GM06990 (cell line): ENCODE measurements at regions not wholly inside any gene's neighbourhood (a gene's known extent, or its start where the extent isn't known, plus 50 kb on each side); places are given as distances from the start of the nearest gene placed in this dataset.

Source experiments
- DNase-seq: peaks from one replicate; pipeline ENCODE4 v3.0.0-alpha.2; 2011; ENCODE audit not compliant: insufficient read length; ENCODE audit errors: extremely low read depth
- H3K27me3 ChIP-seq: replicated peaks from 2 replicates; pipeline ENCODE4 v1.6.0; 2011; ENCODE audit warnings: low read length; ENCODE audit not compliant: control insufficient read depth, insufficient read depth
- H3K36me3 ChIP-seq: 2 replicates; pipeline ENCODE4 v1.5.1; 2011; ENCODE audit warnings: low read length; ENCODE audit not compliant: control insufficient read depth, insufficient read depth
- H3K4me3 ChIP-seq: replicated peaks from 2 replicates; pipeline ENCODE4 v1.5.1; 2011; ENCODE audit warnings: low read depth, mild to moderate bottlenecking, control low read depth, low read length
- TF ChIP-seq, protein P1 (sequence below): IDR thresholded peaks from 2 replicates; pipeline ENCODE4 v1.5.1; 2011; ENCODE audit warnings: low read length, control low read depth, mild to moderate bottlenecking, inconsistent platforms; ENCODE audit not compliant: insufficient read depth, poor library complexity, severe bottlenecking

- TF ChIP-seq, protein P1, sequence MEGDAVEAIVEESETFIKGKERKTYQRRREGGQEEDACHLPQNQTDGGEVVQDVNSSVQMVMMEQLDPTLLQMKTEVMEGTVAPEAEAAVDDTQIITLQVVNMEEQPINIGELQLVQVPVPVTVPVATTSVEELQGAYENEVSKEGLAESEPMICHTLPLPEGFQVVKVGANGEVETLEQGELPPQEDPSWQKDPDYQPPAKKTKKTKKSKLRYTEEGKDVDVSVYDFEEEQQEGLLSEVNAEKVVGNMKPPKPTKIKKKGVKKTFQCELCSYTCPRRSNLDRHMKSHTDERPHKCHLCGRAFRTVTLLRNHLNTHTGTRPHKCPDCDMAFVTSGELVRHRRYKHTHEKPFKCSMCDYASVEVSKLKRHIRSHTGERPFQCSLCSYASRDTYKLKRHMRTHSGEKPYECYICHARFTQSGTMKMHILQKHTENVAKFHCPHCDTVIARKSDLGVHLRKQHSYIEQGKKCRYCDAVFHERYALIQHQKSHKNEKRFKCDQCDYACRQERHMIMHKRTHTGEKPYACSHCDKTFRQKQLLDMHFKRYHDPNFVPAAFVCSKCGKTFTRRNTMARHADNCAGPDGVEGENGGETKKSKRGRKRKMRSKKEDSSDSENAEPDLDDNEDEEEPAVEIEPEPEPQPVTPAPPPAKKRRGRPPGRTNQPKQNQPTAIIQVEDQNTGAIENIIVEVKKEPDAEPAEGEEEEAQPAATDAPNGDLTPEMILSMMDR = no peak
- no peak for DNase-seq
- no peaks in the 10 kb centered on the region for H3K27me3 ChIP-seq
- H3K36me3 ChIP-seq = no peaks in the 10 kb centered on the region
- H3K4me3 ChIP-seq = no peak overlapping the region
Observed at GRCh38 chr5:87105577-87105976, 162.1 kb upstream of the RASA1 start.

DNA sequence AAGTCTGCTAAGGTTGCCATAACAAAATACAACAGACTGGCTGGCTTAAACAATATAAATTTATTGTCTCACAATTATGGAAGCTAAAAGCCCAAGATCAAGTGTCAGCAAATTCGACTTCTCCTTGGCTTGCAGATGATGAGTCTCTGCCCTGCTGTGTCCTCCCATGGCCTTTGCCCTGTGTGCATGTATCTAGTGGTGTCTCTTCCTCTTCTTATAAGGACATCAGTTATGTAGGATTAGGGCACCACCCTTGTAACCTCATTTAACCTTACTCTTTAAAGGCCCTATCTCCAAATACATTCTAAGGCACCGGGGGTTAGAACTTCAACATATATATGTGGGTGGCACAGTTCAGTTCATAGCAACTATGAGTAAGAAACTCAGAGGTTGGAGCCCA is 157.9 kb upstream of the RASA1 start:
- no peak for DNase-seq
- TF ChIP-seq, protein P1 = no peak
- Histone ChIP-seq H3K36me3 (no peaks in the 10 kb centered on the region), H3K27me3 (no peaks in the 10 kb centered on the region), H3K4me3 (no peak overlapping the region)

- DNase-seq = no peak
- TF ChIP-seq, protein P1 = no peak
- H3K27me3 ChIP-seq = no peaks in the 10 kb centered on the region
- H3K4me3 ChIP-seq = no peak overlapping the region
- no peaks in the 10 kb centered on the region for H3K36me3 ChIP-seq
Observed at GRCh38 chr5:87110721-87111120, 157.0 kb upstream of the RASA1 start.

DNA sequence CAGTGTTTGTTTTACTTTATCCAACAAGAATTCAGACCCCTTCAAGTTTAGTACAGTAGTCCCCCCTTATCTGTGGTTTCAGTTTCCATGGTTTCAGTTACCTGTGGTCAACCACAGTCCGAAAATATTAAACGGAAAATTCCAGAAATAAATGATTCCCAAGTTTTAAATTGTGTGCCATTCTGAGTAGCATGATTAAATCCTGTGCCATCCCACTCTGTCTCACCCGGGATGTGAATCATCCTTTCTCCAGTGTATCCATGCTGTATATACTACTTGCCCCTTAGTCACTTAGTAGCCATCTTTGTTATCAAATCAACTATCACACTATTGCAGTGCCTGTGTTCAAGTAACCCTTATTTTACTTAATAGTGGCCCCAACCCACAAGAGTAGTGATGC is 153.8 kb upstream of the RASA1 start:
- DNase-seq = no peak

DNA sequence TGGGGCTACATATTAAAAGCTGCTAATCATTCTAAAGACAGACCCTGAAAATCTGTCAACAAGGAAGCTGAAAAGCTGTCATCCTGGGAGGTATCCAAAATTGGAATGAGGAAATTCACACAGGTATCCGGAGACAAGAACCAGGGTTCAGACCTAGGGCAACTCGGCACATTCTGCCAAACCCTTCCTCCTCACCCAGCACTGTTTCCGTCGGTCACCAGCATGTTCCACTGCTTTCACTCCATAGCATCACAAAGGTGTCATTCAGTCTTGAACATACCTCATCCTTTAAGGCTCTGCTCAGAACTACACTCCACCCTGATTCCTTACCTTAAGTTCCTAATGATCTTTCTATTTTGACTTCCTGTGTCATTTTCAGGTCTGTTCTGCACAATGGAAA is 153.1 kb upstream of the RASA1 start:
- TF ChIP-seq, protein P1 = no peak
- DNase-seq = no peak
- no peaks in the 10 kb centered on the region for H3K27me3 ChIP-seq
- H3K4me3 ChIP-seq = no peak overlapping the region
- no peaks in the 10 kb centered on the region for H3K36me3 ChIP-seq

More for the DNA sequence above, 153.8 kb upstream of the RASA1 start:
- no peak overlapping the region for H3K4me3 ChIP-seq
- H3K27me3 ChIP-seq = no peaks in the 10 kb centered on the region
- TF ChIP-seq, protein P1 = no peak
- no peaks in the 10 kb centered on the region for H3K36me3 ChIP-seq

GRCh38 chr5:87115839-87116364 is 151.8 kb upstream of the RASA1 start:
- Histone ChIP-seq H3K36me3 (no peaks in the 10 kb centered on the region), H3K27me3 (no peaks in the 10 kb centered on the region), H3K4me3 (no peak overlapping the region)
- TF ChIP-seq, protein P1 = no peak
- no peak for DNase-seq
